PC-9 (cell line): ENCODE measurements at regions not wholly inside any gene's neighbourhood (a gene's known extent, or its start where the extent isn't known, plus 50 kb on each side); places are given as distances from the start of the nearest gene placed in this dataset.

Experiments
- CTCF ChIP-seq: fragments of 200-600 bp; sonication (generic); conservative IDR thresholded peaks from 2 replicates; pipeline ENCODE4 v1.6.1; 2017; ENCODE audit warnings: mixed run types, antibody characterized with exemption, mild to moderate bottlenecking, moderate library complexity
- EZH2 ChIP-seq: fragments of 200-600 bp; sonication (generic); IDR thresholded peaks from 2 replicates; pipeline ENCODE4 v1.8.0; 2017; ENCODE audit warnings: antibody characterized with exemption, low read depth

- no peak for TF ChIP-seq CTCF
- TF ChIP-seq EZH2, result no peak
These were observed 447.1 kb downstream of the PTPRU start for GRCh38 chr1:29683472-29683871.
